H9 (cell line): ENCODE measurements at regions not wholly inside any gene's neighbourhood (a gene's known extent, or its start where the extent isn't known, plus 50 kb on each side); places are given as distances from the start of the nearest gene placed in this dataset.

Source experiments
- DNase-seq: peaks from one replicate; pipeline ENCODE4 v3.0.0-alpha.2; 2017
- H2AFZ ChIP-seq: one replicate; pipeline ENCODE4 v1.6.1; 2013; ENCODE audit warnings: mild to moderate bottlenecking, low read length, control low read depth, moderate library complexity
- H2AK5ac ChIP-seq: 2 replicates; pipeline ENCODE4 v1.6.1; 2013; ENCODE audit warnings: low read length, control low read depth, mixed read lengths; ENCODE audit not compliant: insufficient read length
- H2BK120ac ChIP-seq: one replicate; pipeline ENCODE4 v1.6.1; 2013; ENCODE audit warnings: low read depth, mild to moderate bottlenecking, low read length, control low read depth, inconsistent platforms; ENCODE audit not compliant: poor library complexity, severe bottlenecking
- H2BK12ac ChIP-seq: 2 replicates; pipeline ENCODE4 v1.6.1; 2013; ENCODE audit warnings: low read length, control low read depth, mixed read lengths, low read depth; ENCODE audit not compliant: insufficient read length
- H2BK15ac ChIP-seq: 2 replicates; pipeline ENCODE4 v1.6.1; 2013; ENCODE audit warnings: low read depth, low read length, control low read depth
- H2BK20ac ChIP-seq: one replicate; pipeline ENCODE4 v1.6.1; 2013; ENCODE audit warnings: low read depth, mild to moderate bottlenecking, low read length, control low read depth, inconsistent platforms; ENCODE audit not compliant: poor library complexity, severe bottlenecking
- H2BK5ac ChIP-seq: 2 replicates; pipeline ENCODE4 v1.6.1; 2013; ENCODE audit warnings: low read length, control low read depth, mixed read lengths; ENCODE audit not compliant: insufficient read length
- H3K14ac ChIP-seq: 2 replicates; pipeline ENCODE4 v1.6.1; 2013; ENCODE audit warnings: low read length, control low read depth; ENCODE audit not compliant: insufficient read depth
- H3K18ac ChIP-seq: 2 replicates; pipeline ENCODE4 v1.6.1; 2013; ENCODE audit warnings: low read depth, mild to moderate bottlenecking, mixed read lengths, low read length, control low read depth; ENCODE audit not compliant: insufficient read length
- H3K23ac ChIP-seq: 2 replicates; pipeline ENCODE4 v1.6.1; 2013; ENCODE audit warnings: low read length, control low read depth, mixed read lengths, low read depth; ENCODE audit not compliant: insufficient read length
- H3K23me2 ChIP-seq: 2 replicates; pipeline ENCODE4 v1.6.1; 2013; ENCODE audit warnings: low read depth, mild to moderate bottlenecking, mixed read lengths, low read length, control low read depth; ENCODE audit not compliant: insufficient read length, poor library complexity, severe bottlenecking
- H3K27ac ChIP-seq: 2 replicates; pipeline ENCODE4 v1.5.1; 2013; ENCODE audit warnings: low read length, control low read depth, mixed read lengths, low read depth; ENCODE audit not compliant: insufficient read length
- H3K27me3 ChIP-seq: 2 replicates; pipeline ENCODE4 v1.6.1; 2013; ENCODE audit warnings: low read length, control low read depth, inconsistent platforms; ENCODE audit not compliant: insufficient read depth
- H3K4ac ChIP-seq: 2 replicates; pipeline ENCODE4 v1.6.1; 2013; ENCODE audit warnings: low read depth, mild to moderate bottlenecking, control low read depth, inconsistent platforms, low read length, moderate library complexity
- H3K4me1 ChIP-seq: 2 replicates; pipeline ENCODE4 v1.6.1; 2013; ENCODE audit warnings: low read length, control low read depth, inconsistent platforms; ENCODE audit not compliant: insufficient read depth
- H3K4me2 ChIP-seq: 2 replicates; pipeline ENCODE4 v1.6.1; 2013; ENCODE audit warnings: low read length, control low read depth, mixed read lengths; ENCODE audit not compliant: insufficient read length, insufficient read depth
- H3K56ac ChIP-seq: 2 replicates; pipeline ENCODE4 v1.6.1; 2013; ENCODE audit warnings: low read depth, mild to moderate bottlenecking, mixed read lengths, low read length, control low read depth; ENCODE audit not compliant: insufficient read length
- H3K79me1 ChIP-seq: 2 replicates; pipeline ENCODE4 v1.6.1; 2013; ENCODE audit warnings: low read depth, mild to moderate bottlenecking, moderate library complexity, low read length, control low read depth, inconsistent platforms; ENCODE audit not compliant: insufficient read depth, poor library complexity, severe bottlenecking
- H3K79me2 ChIP-seq: 2 replicates; pipeline ENCODE4 v1.6.1; 2013; ENCODE audit warnings: low read length, control low read depth, inconsistent platforms; ENCODE audit not compliant: insufficient read depth
- H3K9ac ChIP-seq: 2 replicates; pipeline ENCODE4 v1.6.1; 2013; ENCODE audit warnings: low read length, control low read depth, mixed read lengths; ENCODE audit not compliant: insufficient read length; ENCODE audit errors: extremely low read depth
- H3K9me3 ChIP-seq: one replicate; pipeline ENCODE4 v1.6.1; 2013; ENCODE audit warnings: low read depth, low read length, inconsistent platforms; ENCODE audit not compliant: control insufficient read depth
- H3T11ph ChIP-seq: one replicate; pipeline ENCODE4 v1.6.1; 2013; ENCODE audit warnings: mild to moderate bottlenecking, low read length, control low read depth, inconsistent platforms
- H4K20me1 ChIP-seq: one replicate; pipeline ENCODE4 v1.6.1; 2013; ENCODE audit not compliant: control insufficient read depth, insufficient read length, insufficient read depth
- H4K5ac ChIP-seq: 2 replicates; pipeline ENCODE4 v1.6.1; 2013; ENCODE audit warnings: low read depth, mild to moderate bottlenecking, mixed read lengths, low read length, control low read depth; ENCODE audit not compliant: insufficient read length
- H4K8ac ChIP-seq: replicated peaks from 2 replicates; pipeline ENCODE4 v1.6.1; 2013; ENCODE audit warnings: low read length, control low read depth, mixed read lengths, low read depth; ENCODE audit not compliant: insufficient read length
- H4K91ac ChIP-seq: 2 replicates; pipeline ENCODE4 v1.6.1; 2013; ENCODE audit warnings: low read depth, mild to moderate bottlenecking, moderate library complexity, mixed read lengths, low read length, control low read depth; ENCODE audit not compliant: insufficient read length
- H3K27ac Mint-ChIP-seq, 3 experiments: 2 replicates in 2 of 3; 3 replicates in 1 of 3; pipeline ENCODE4 v1.8.0; 2020 to 2021; ENCODE audit warnings: mixed read lengths in 3 of 3, mild to moderate bottlenecking in 1 of 3, moderate library complexity in 1 of 3
- H3K27me3 Mint-ChIP-seq: 2 replicates; pipeline ENCODE4 v1.8.0; 2021; ENCODE audit warnings: low read depth, mild to moderate bottlenecking, moderate library complexity, mixed read lengths
- H3K36me3 Mint-ChIP-seq, 3 experiments: 2 replicates in 2 of 3; 3 replicates in 1 of 3; pipeline ENCODE4 v1.8.0; 2020 to 2021; ENCODE audit warnings: low read depth in 3 of 3, mixed read lengths in 3 of 3; ENCODE audit not compliant: insufficient read depth in 1 of 3
- H3K4me1 Mint-ChIP-seq, 2 experiments: 2 replicates each; pipeline ENCODE4 v1.8.0; 2020; ENCODE audit warnings: mixed read lengths in 2 of 2
- H3K4me3 Mint-ChIP-seq, 2 experiments: 2 replicates in 1 of 2; 3 replicates in 1 of 2; pipeline ENCODE4 v1.8.0; 2020 to 2021; ENCODE audit warnings: mild to moderate bottlenecking in 2 of 2, mixed read lengths in 2 of 2, moderate library complexity in 1 of 2
- H3K9me3 Mint-ChIP-seq, 2 experiments: 2 replicates in 1 of 2; 3 replicates in 1 of 2; pipeline ENCODE4 v1.8.0; 2020; ENCODE audit warnings: mild to moderate bottlenecking in 2 of 2, mixed read lengths in 2 of 2, moderate library complexity in 1 of 2
- CTCF ChIP-seq: fragments of 200-600 bp; sonication (generic); conservative IDR thresholded peaks from 3 replicates; pipeline ENCODE4 v1.8.0; 2021; ENCODE audit warnings: antibody characterized with exemption, mild to moderate bottlenecking
- WGBS: extraction: QIAGEN DNeasy Blood & Tissue Kit; methylation state at CpG from one replicate; pipeline ENCODE4 v1.1.7; 2013; ENCODE audit warnings: missing lambda C conversion rate, low lambda C conversion rate, mixed read lengths; ENCODE audit not compliant: insufficient read length; ENCODE audit errors: extremely low coverage; 5-methylcytosine and 5-hydroxymethylcytosine counted together

- Histone ChIP-seq H3K4me1 (no peaks in the 10 kb centered on the region), H4K20me1 (no peaks in the 10 kb centered on the region), H3K9ac (no peak overlapping the region), H3K79me1 (no peaks in the 10 kb centered on the region), H2AK5ac (no peak overlapping the region), H3K56ac (no peak overlapping the region), H3K9me3 (no peaks in the 10 kb centered on the region), H3K18ac (no peak overlapping the region), H3K79me2 (no peaks in the 10 kb centered on the region), H2BK12ac (no peak overlapping the region), H3T11ph (no peak overlapping the region), H2BK120ac (no peak overlapping the region), H2BK5ac (no peak overlapping the region), H3K23me2 (no peaks in the 10 kb centered on the region), H3K4me2 (no peak overlapping the region), H4K91ac (no peak overlapping the region), H4K8ac (no peak overlapping the region), H3K4ac (no peak overlapping the region), H2BK20ac (no peak overlapping the region), H2AFZ (no peak overlapping the region), H2BK15ac (no peak overlapping the region), H3K27ac (no peak overlapping the region), H4K5ac (no peak overlapping the region), H3K14ac (no peak overlapping the region), H3K23ac (no peak overlapping the region), H3K27me3 (no peaks in the 10 kb centered on the region)
- Mint-ChIP-seq H3K9me3 (no peaks in the 10 kb centered on the region), H3K36me3 (no peaks in the 10 kb centered on the region), H3K4me3 (no peak overlapping the region), H3K4me1 (no peaks in the 10 kb centered on the region), H3K27ac (no peak overlapping the region), H3K27me3 (no peaks in the 10 kb centered on the region)
- WGBS: no CpG with 5 or more reads among the region's 1 CpG
- no peak for TF ChIP-seq CTCF
- no peak for DNase-seq
Observed at GRCh38 chr5:152674403-152674802, 269.3 kb upstream of the NMUR2 start.
